GM06990 (cell line): ENCODE measurements at regions not wholly inside any gene's neighbourhood (a gene's known extent, or its start where the extent isn't known, plus 50 kb on each side); places are given as distances from the start of the nearest gene placed in this dataset.

Source experiments
- DNase-seq: peaks from one replicate; pipeline ENCODE4 v3.0.0-alpha.2; 2011; ENCODE audit not compliant: insufficient read length; ENCODE audit errors: extremely low read depth
- H3K27me3 ChIP-seq: replicated peaks from 2 replicates; pipeline ENCODE4 v1.6.0; 2011; ENCODE audit warnings: low read length; ENCODE audit not compliant: control insufficient read depth, insufficient read depth
- H3K36me3 ChIP-seq: 2 replicates; pipeline ENCODE4 v1.5.1; 2011; ENCODE audit warnings: low read length; ENCODE audit not compliant: control insufficient read depth, insufficient read depth
- H3K4me3 ChIP-seq: replicated peaks from 2 replicates; pipeline ENCODE4 v1.5.1; 2011; ENCODE audit warnings: low read depth, mild to moderate bottlenecking, control low read depth, low read length
- TF ChIP-seq, protein P1 (sequence below): IDR thresholded peaks from 2 replicates; pipeline ENCODE4 v1.5.1; 2011; ENCODE audit warnings: low read length, control low read depth, mild to moderate bottlenecking, inconsistent platforms; ENCODE audit not compliant: insufficient read depth, poor library complexity, severe bottlenecking

DNA sequence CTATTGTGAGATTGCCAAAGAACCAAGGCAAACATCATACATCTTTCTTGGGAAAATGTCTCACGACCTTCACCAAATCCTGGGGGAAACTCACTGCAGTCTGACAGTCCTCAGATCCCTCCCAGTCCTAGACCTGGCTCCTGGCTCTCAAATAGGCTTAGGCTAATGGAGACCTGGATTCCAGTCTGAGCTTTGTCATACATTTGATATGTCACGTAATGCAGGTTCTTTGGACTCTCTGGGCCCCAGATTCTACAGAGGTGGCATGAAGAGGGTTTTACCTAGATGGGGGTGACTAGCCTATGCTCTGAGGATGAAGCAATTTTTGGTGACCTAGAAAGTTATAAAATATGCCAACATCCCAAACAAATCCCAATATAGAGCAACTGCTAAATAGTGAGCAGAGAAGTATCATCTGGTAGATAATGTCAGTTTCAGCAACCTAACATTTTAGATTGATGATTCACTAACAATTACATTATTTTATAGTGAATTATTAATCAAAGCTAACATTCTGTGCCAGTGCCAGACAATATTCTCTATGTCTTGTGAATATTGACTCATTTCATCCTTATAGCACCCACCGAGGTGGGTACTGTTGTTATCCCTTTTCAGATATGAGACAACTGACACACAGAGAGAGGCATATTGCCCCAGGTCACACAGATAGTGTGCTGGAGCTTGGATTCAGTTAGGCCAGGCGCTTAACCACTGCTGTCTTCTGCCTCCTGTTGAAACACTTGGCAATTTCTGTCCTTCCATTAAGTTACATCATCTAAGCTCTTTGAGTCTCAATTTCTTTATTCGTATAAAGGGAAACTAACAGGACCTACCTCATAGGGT, 195.4 kb upstream of the MAMLD1 start:
- no peak for DNase-seq
- Histone ChIP-seq H3K36me3 (no peaks in the 10 kb centered on the region), H3K4me3 (no peak overlapping the region), H3K27me3 (no peaks in the 10 kb centered on the region; the same call in none of the 2 replicates)
- TF ChIP-seq, protein P1, sequence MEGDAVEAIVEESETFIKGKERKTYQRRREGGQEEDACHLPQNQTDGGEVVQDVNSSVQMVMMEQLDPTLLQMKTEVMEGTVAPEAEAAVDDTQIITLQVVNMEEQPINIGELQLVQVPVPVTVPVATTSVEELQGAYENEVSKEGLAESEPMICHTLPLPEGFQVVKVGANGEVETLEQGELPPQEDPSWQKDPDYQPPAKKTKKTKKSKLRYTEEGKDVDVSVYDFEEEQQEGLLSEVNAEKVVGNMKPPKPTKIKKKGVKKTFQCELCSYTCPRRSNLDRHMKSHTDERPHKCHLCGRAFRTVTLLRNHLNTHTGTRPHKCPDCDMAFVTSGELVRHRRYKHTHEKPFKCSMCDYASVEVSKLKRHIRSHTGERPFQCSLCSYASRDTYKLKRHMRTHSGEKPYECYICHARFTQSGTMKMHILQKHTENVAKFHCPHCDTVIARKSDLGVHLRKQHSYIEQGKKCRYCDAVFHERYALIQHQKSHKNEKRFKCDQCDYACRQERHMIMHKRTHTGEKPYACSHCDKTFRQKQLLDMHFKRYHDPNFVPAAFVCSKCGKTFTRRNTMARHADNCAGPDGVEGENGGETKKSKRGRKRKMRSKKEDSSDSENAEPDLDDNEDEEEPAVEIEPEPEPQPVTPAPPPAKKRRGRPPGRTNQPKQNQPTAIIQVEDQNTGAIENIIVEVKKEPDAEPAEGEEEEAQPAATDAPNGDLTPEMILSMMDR: no peak

DNA sequence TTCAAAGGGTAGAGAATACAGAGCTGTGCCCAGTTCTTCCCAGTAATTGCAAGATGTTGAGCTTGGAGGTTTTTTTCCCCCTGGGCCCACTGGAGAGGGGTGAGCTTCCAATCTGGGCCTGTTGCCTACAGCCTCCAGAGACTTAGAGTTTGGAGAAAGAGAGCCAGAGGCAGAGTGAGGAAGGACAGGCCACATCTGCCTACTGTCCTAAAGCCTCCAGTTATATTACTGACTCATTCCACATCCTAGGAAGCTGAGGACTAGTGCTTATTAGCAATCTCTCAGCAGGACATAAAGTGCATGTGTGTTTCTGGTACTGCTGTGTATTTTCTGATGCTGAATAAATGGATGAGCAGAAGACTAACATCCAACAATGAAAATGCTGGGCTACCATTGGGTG, 181.0 kb upstream of the MAMLD1 start:
- TF ChIP-seq, protein P1: no peak
- Histone ChIP-seq H3K4me3 (no peak overlapping the region), H3K36me3 (no peaks in the 10 kb centered on the region), H3K27me3 (no peaks in the 10 kb centered on the region)
- no peak for DNase-seq

DNA sequence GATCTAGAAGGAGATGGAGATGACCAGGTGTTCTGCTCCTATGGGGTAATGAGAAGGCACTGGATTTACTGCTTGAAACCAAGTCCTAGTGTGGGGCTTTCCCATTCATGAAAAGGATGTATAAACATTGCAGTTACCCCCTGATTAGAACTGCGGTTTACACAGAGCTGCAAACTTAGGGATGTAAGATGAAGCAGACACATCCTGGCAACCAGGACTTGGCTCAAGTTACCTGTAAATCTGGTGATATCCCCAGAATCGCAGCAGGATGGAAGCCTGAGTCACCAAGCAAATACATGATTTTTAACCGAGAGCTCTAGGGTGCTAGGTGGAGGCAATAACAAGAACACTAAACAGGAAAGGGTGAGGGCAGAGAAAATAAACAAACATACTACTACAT, 178.6 kb upstream of the MAMLD1 start:
- H3K4me3 ChIP-seq: no peak overlapping the region
- no peaks in the 10 kb centered on the region for H3K27me3 ChIP-seq
- no peaks in the 10 kb centered on the region for H3K36me3 ChIP-seq
- TF ChIP-seq, protein P1: no peak
- no peak for DNase-seq

DNA sequence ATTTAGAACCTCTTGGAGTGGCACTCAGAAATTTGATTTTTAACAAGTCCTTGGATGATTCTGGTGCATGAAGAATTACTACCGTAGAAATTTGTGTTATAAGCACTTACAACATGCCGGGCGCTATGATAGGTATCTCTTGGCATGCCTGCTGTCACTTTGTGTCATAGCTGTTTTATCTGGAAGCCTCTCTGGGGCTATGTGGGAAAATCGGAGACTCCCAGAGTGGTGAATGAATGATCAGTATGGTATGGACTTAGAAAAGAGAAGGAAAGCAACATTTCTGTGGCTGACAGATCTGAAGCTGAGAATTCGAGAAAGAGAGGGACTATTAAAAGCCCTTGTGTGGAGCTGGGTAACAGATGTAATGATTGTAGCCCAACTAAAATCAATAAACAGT, 177.4 kb upstream of the MAMLD1 start:
- DNase-seq: no peak
- TF ChIP-seq, protein P1: no peak
- no peak overlapping the region for H3K4me3 ChIP-seq

DNA sequence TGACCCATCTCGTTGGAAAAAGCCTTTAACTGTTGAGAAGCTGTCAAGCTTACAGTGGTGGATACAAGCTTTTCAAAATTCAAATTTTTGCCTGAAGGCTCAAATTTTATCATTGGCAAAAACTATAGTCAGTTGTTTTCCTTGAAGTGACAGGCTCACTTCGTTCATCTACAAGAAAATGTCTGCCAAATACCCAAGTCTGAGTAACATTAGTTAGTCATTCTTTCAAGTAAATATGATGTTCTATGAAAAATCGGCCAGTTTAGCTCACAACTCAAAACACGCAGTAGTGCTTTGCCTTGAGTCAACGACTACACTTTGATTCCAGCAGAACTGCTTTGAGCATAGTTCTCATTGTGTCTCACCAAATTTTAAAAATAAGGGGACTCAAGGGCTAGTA, 170.3 kb upstream of the MAMLD1 start:
- TF ChIP-seq, protein P1: no peak
- no peaks in the 10 kb centered on the region for H3K27me3 ChIP-seq
- no peaks in the 10 kb centered on the region for H3K36me3 ChIP-seq
- DNase-seq: no peak
- H3K4me3 ChIP-seq: no peak overlapping the region

More for the DNA sequence above, 177.4 kb upstream of the MAMLD1 start:
- Histone ChIP-seq H3K27me3 (no peaks in the 10 kb centered on the region), H3K36me3 (no peaks in the 10 kb centered on the region)

DNA sequence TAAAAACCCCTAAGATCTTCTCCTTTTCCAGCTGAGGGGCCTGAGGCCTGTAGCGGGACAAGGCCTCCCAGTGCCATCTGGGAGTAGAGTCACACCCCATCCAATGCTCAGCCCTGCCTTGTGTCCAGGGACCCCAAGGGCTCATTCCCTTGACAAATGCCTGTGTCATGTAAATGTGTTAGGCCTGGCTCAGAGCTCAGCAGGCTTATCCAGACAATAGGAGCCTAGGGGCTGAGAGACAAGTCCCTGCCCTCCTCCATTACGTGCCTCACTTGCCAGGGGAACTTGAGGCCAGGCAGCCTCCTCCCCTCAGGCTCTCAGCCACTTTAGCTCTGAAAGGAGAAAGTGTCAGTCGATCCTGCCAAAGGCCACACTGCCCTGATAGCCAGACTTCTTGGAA, 166.8 kb upstream of the MAMLD1 start:
- Histone ChIP-seq H3K36me3 (no peaks in the 10 kb centered on the region), H3K4me3 (no peak overlapping the region), H3K27me3 (no peaks in the 10 kb centered on the region)
- TF ChIP-seq, protein P1: no peak
- DNase-seq: no peak
